SK-N-SH (cell line): ENCODE measurements at regions not wholly inside any gene's neighbourhood (a gene's known extent, or its start where the extent isn't known, plus 50 kb on each side); places are given as distances from the start of the nearest gene placed in this dataset.

ENCODE experiments used
- CTCF ChIA-PET: fragments of 300-600, 350-600 bp; formaldehyde crosslinking; extraction: SDS; loops from one replicate; lab custom pipeline; 2021; lab: Yijun Ruan, JAX
- POLR2A ChIA-PET: fragments of 350-600 bp; sonication (Branson Sonifier 250); formaldehyde crosslinking; extraction: SDS; loops from one replicate; lab custom pipeline; 2020; ENCODE audit warnings: antibody characterized with exemption, inconsistent platforms; lab: Yijun Ruan, JAX
- DNase-seq: peaks from one replicate; pipeline ENCODE4 v3.0.0; 2012
- H2AFZ ChIP-seq: fragments of 200-600 bp; sonication (generic); 2 replicates; pipeline ENCODE4 v1.8.1; 2016; ENCODE audit warnings: antibody characterized with exemption, mild to moderate bottlenecking, low read depth
- H3F3A ChIP-seq: fragments of 200-600 bp; sonication (generic); replicated peaks from 2 replicates; pipeline ENCODE3; 2016; ENCODE audit warnings: antibody characterized with exemption, mild to moderate bottlenecking; ENCODE audit not compliant: insufficient read depth
- H3K27ac ChIP-seq, 2 experiments: fragments of 200-500 bp in 1 of 2; fragments of 200-600 bp in 1 of 2; sonication (Bioruptor generic) in 1 of 2; sonication (generic), shearing (Covaris generic) in 1 of 2; 2 replicates each; pipeline versions ENCODE4 v1.5.1 to v1.6.1; 2014 to 2016; ENCODE audit warnings: low read depth in 2 of 2, inconsistent platforms in 1 of 2, low read length in 1 of 2, mild to moderate bottlenecking in 1 of 2, mixed read lengths in 1 of 2
- H3K27me3 ChIP-seq: fragments of 200-600 bp; sonication (generic), shearing (Covaris generic); 2 replicates; pipeline ENCODE4 v1.6.1; 2016; ENCODE audit warnings: mixed run types; ENCODE audit not compliant: insufficient read depth
- H3K36me3 ChIP-seq, 2 experiments: fragments of 200-500 bp in 1 of 2; fragments of 200-600 bp in 1 of 2; sonication (Bioruptor generic) in 1 of 2; sonication (generic) in 1 of 2; replicated peaks in 1 of 2; 2 replicates each; pipeline versions ENCODE3 to v1.5.1; 2014 to 2016; ENCODE audit warnings: low read length in 1 of 2, mild to moderate bottlenecking in 1 of 2; ENCODE audit not compliant: insufficient read depth in 2 of 2, control insufficient read depth in 1 of 2
- H3K4me1 ChIP-seq, 2 experiments: fragments of 200-500 bp in 1 of 2; fragments of 200-600 bp in 1 of 2; sonication (Bioruptor generic) in 1 of 2; sonication (generic), shearing (Covaris generic) in 1 of 2; 2 replicates each; pipeline versions ENCODE4 v1.5.1 to v1.6.1; 2014 to 2016; ENCODE audit warnings: low read depth in 1 of 2, low read length in 1 of 2, mixed run types in 1 of 2; ENCODE audit not compliant: insufficient read depth in 2 of 2, control insufficient read depth in 1 of 2
- H3K4me2 ChIP-seq: fragments of 200-600 bp; sonication (generic), shearing (Covaris generic); 2 replicates; pipeline ENCODE4 v1.6.1; 2017; ENCODE audit warnings: mixed run types
- H3K4me3 ChIP-seq, 2 experiments: fragments of 200-500 bp in 1 of 2; fragments of 200-600 bp in 1 of 2; sonication (Bioruptor generic) in 1 of 2; sonication (generic), shearing (Covaris generic) in 1 of 2; 2 replicates each; pipeline versions ENCODE4 v1.5.1 to v1.8.1; 2014 to 2016; ENCODE audit warnings: low read depth in 2 of 2, inconsistent platforms in 1 of 2, low read length in 1 of 2, mild to moderate bottlenecking in 1 of 2, mixed read lengths in 1 of 2, moderate library complexity in 1 of 2
- H3K79me2 ChIP-seq: fragments of 200-600 bp; sonication (generic); 2 replicates; pipeline ENCODE4 v1.8.1; 2017; ENCODE audit warnings: mild to moderate bottlenecking; ENCODE audit not compliant: insufficient read depth
- H3K9ac ChIP-seq: fragments of 200-600 bp; sonication (generic); 2 replicates; pipeline ENCODE4 v1.6.1; 2017; ENCODE audit warnings: mixed run types
- H3K9me2 ChIP-seq: fragments of 200-600 bp; sonication (generic); 2 replicates; pipeline ENCODE4 v1.6.1; 2017; ENCODE audit warnings: mixed run types
- H3K9me3 ChIP-seq: fragments of 200-600 bp; sonication (generic); 2 replicates; pipeline ENCODE4 v1.6.1; 2017; ENCODE audit warnings: mixed run types, mild to moderate bottlenecking, moderate library complexity
- H4K20me1 ChIP-seq: fragments of 200-600 bp; sonication (generic); 2 replicates; pipeline ENCODE4 v1.6.1; 2017; ENCODE audit warnings: mild to moderate bottlenecking, mixed run types; ENCODE audit not compliant: insufficient read depth
- CHD2 ChIP-seq: fragments of 150-350 bp; IDR thresholded peaks from 2 replicates; pipeline ENCODE4 v1.6.1; 2018; ENCODE audit warnings: low read length; ENCODE audit not compliant: partially characterized antibody
- CTCF ChIP-seq: fragments of 200-600 bp; sonication (generic); IDR thresholded peaks from 2 replicates; pipeline ENCODE4 v1.6.1; 2017; ENCODE audit warnings: antibody characterized with exemption, mild to moderate bottlenecking, moderate library complexity
- EP300 ChIP-seq, 2 experiments: IDR thresholded peaks; 2 replicates each; pipeline versions ENCODE4 v1.4.0 to v1.6.1; 2012; ENCODE audit warnings: borderline replicate concordance in 1 of 2, low read depth in 1 of 2, low read length in 1 of 2
- EZH2phosphoT487 ChIP-seq: fragments of 200-600 bp; sonication (generic); IDR thresholded peaks from 2 replicates; pipeline ENCODE4 v1.6.1; 2017; ENCODE audit warnings: low read depth, mixed run types, mild to moderate bottlenecking, antibody characterized with exemption, moderate library complexity, borderline replicate concordance
- FOXJ3 ChIP-seq: sonication (generic); formaldehyde crosslinking; IDR thresholded peaks from 2 replicates; pipeline ENCODE4 v1.5.1; 2020; ENCODE audit warnings: mild to moderate bottlenecking, missing genetic modification reagents
- FOXM1 ChIP-seq: IDR thresholded peaks from 2 replicates; pipeline ENCODE4 v1.4.0; 2012; ENCODE audit warnings: low read depth, mild to moderate bottlenecking
- GABPA ChIP-seq: IDR thresholded peaks from 2 replicates; pipeline ENCODE4 v1.4.0; 2012; ENCODE audit warnings: low read depth, mild to moderate bottlenecking
- IRF3 ChIP-seq: fragments of 150-350 bp; IDR thresholded peaks from 2 replicates; pipeline ENCODE4 v1.6.1; 2016; ENCODE audit warnings: mild to moderate bottlenecking, low read depth, low read length
- JUND ChIP-seq: IDR thresholded peaks from 2 replicates; pipeline ENCODE4 v1.4.0; 2012
- NFIC ChIP-seq: IDR thresholded peaks from 2 replicates; pipeline ENCODE4 v1.4.0; 2012; ENCODE audit warnings: borderline replicate concordance
- NRF1 ChIP-seq: IDR thresholded peaks from 2 replicates; pipeline ENCODE4 v1.6.1; 2012; ENCODE audit warnings: low read depth, mild to moderate bottlenecking, low read length
- POLR2AphosphoS5 ChIP-seq: IDR thresholded peaks from 2 replicates; pipeline ENCODE4 v1.6.1; 2012; ENCODE audit warnings: low read depth, low read length
- RCOR1 ChIP-seq: fragments of 150-350 bp; IDR thresholded peaks from 2 replicates; pipeline ENCODE4 v1.6.1; 2017; ENCODE audit warnings: antibody characterized with exemption, low read length
- RFX5 ChIP-seq: IDR thresholded peaks from 2 replicates; pipeline ENCODE4 v1.6.1; 2012; ENCODE audit warnings: mild to moderate bottlenecking, improper control_type of control experiment, low read length
- USF1 ChIP-seq: IDR thresholded peaks from 2 replicates; pipeline ENCODE4 v1.4.0; 2012; ENCODE audit warnings: low read depth, borderline replicate concordance
- YY1 ChIP-seq: IDR thresholded peaks from 2 replicates; pipeline ENCODE4 v1.4.0; 2012; ENCODE audit warnings: low read depth, mild to moderate bottlenecking
- WGBS: methylation state at CpG from one replicate; pipeline ENCODE4 v1.1.6; 2017; ENCODE audit warnings: low lambda C conversion rate; 5-methylcytosine and 5-hydroxymethylcytosine counted together
- TF ChIP-seq, protein P1 (sequence below): IDR thresholded peaks from 2 replicates; pipeline ENCODE4; 2012
- TF ChIP-seq, protein P2 (sequence below): IDR thresholded peaks from 2 replicates; pipeline ENCODE4 v1.6.1; 2012; ENCODE audit warnings: mild to moderate bottlenecking, low read depth, low read length, moderate library complexity

GRCh38 chr2:8132351-8132831 lies 549.5 kb upstream of the ID2 start:
- H3K27ac ChIP-seq = no peak overlapping the region
- no peaks in the 10 kb centered on the region for H3K9me3 ChIP-seq
- no peaks in the 10 kb centered on the region for H4K20me1 ChIP-seq
- no peaks in the 10 kb centered on the region for H3F3A ChIP-seq
- H3K4me1 ChIP-seq = peaks cover 0 to 3% of the 10 kb centered on the region in 2 experiments; a peak in 1 of 4 replicates
- ChIA-PET POLR2A (no interaction called here), CTCF (interaction anchor here (0.8 to 1.2 kb wide), 2 partner anchors 14 to 30 kb away, joined by 3 read pairs; no protein-coding TSS in a partner anchor)
- H3K9ac ChIP-seq = no peak overlapping the region
- H3K4me2 ChIP-seq = no peak overlapping the region
- no peak overlapping the region for H2AFZ ChIP-seq
- no peaks in the 10 kb centered on the region for H3K9me2 ChIP-seq
- H3K79me2 ChIP-seq = no peaks in the 10 kb centered on the region
- H3K36me3 ChIP-seq = no peaks in the 10 kb centered on the region
- H3K27me3 ChIP-seq = no peaks in the 10 kb centered on the region
- TF ChIP-seq NRF1 (no peak), GABPA (no peak), YY1 (no peak), FOXM1 (no peak), POLR2AphosphoS5 (no peak), CTCF (no peak), IRF3 (no peak), NFIC (no peak), RCOR1 (no peak), RFX5 (no peak), EZH2phosphoT487 (no peak), FOXJ3 (no peak), EP300 (IDR thresholded peaks at IDR 0.05; ENCODE audit: borderline replicate concordance in 1 of 2, low read depth in 1 of 2, low read length in 1 of 2) (no peak), CHD2 (no peak), USF1 (no peak), JUND (no peak)
- TF ChIP-seq, protein P1, sequence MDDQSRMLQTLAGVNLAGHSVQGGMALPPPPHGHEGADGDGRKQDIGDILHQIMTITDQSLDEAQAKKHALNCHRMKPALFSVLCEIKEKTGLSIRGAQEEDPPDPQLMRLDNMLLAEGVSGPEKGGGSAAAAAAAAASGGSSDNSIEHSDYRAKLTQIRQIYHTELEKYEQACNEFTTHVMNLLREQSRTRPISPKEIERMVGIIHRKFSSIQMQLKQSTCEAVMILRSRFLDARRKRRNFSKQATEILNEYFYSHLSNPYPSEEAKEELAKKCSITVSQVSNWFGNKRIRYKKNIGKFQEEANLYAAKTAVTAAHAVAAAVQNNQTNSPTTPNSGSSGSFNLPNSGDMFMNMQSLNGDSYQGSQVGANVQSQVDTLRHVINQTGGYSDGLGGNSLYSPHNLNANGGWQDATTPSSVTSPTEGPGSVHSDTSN = no peak
- TF ChIP-seq, protein P2, sequence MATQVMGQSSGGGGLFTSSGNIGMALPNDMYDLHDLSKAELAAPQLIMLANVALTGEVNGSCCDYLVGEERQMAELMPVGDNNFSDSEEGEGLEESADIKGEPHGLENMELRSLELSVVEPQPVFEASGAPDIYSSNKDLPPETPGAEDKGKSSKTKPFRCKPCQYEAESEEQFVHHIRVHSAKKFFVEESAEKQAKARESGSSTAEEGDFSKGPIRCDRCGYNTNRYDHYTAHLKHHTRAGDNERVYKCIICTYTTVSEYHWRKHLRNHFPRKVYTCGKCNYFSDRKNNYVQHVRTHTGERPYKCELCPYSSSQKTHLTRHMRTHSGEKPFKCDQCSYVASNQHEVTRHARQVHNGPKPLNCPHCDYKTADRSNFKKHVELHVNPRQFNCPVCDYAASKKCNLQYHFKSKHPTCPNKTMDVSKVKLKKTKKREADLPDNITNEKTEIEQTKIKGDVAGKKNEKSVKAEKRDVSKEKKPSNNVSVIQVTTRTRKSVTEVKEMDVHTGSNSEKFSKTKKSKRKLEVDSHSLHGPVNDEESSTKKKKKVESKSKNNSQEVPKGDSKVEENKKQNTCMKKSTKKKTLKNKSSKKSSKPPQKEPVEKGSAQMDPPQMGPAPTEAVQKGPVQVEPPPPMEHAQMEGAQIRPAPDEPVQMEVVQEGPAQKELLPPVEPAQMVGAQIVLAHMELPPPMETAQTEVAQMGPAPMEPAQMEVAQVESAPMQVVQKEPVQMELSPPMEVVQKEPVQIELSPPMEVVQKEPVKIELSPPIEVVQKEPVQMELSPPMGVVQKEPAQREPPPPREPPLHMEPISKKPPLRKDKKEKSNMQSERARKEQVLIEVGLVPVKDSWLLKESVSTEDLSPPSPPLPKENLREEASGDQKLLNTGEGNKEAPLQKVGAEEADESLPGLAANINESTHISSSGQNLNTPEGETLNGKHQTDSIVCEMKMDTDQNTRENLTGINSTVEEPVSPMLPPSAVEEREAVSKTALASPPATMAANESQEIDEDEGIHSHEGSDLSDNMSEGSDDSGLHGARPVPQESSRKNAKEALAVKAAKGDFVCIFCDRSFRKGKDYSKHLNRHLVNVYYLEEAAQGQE = no peak
- TF ChIP-seq, all 33 proteins: peak for 0
- H3K4me3 ChIP-seq = no peak overlapping the region
- WGBS = 82% methylated on average over 14 of the region's 14 CpGs
- no peak for DNase-seq
